ENCODE measurements at regions not wholly inside any gene's neighbourhood (a gene's known extent, or its start where the extent isn't known, plus 50 kb on each side); places are given as distances from the start of the nearest gene placed in this dataset.

DNA sequence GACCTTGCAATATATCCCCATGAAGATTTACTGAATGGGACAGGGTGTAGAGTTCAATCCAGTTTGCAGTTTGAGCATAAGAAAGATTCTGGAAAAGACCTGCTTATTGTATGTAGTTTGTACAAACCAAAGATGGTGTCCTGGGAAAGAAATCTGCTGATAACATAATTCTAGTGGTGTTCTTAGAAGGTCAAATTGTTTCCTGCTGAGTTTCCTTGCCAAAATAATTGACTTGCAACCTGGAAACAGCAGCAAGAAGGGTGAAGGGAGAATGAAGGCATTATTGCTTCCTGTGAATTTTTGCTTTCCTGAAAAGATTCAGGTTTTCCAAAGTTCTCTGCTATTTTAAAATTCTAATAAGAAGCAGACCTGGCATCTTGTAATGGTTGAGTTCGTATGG, 222.9 kb downstream of the KIF20B start:
- Histone ChIP-seq H3K27ac (ENCODE audit: low read depth, low read length) (no peak overlapping the region), H3K36me3 (ENCODE audit: insufficient read depth, low read length) (no peaks in the 10 kb centered on the region), H3K4me1 (ENCODE audit: insufficient read depth, low read length) (no peaks in the 10 kb centered on the region), H4K20me1 (ENCODE audit: insufficient read depth, low read length) (no peaks in the 10 kb centered on the region), H3K4me2 (ENCODE audit: insufficient read depth, low read length) (no peak overlapping the region), H3K27me3 (ENCODE audit: insufficient read depth, low read length) (no peaks in the 10 kb centered on the region), H3K9me3 (ENCODE audit: low read depth, low read length) (no peaks in the 10 kb centered on the region), H3K4me3 (ENCODE audit: insufficient read depth, low read length) (no peak overlapping the region), H2AFZ (ENCODE audit: low read length) (no peak overlapping the region), H3K79me2 (ENCODE audit: insufficient read depth, low read length) (no peaks in the 10 kb centered on the region)
- no peak for TF ChIP-seq CTCF (IDR thresholded peaks at IDR 0.05; ENCODE audit: extremely low read depth, low read depth, low read length)
- no peak for DNase-seq (ENCODE audit: insufficient read length, low spot score, missing footprints)

DNA sequence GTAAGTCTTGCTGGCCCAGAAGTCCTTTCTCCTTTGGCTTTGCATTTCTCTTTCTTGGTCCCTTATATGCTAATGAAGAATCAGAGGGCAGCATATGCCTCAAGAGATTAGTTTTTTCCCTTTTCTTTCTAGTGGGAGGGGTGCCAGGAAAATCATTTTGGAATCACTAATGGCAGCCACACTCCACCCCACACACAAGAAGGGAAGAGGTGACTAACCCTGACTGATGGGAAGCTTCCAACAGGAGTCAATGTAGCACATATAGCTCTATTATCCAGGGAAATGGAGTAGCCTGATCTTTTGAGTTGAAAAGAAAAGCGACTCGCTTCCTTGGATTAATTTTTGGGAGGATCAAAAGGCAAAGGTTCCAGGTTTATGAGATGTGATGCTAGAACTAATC, 225.3 kb downstream of the KIF20B start:
- Histone ChIP-seq H3K36me3 (ENCODE audit: insufficient read depth, low read length) (no peaks in the 10 kb centered on the region), H3K4me2 (ENCODE audit: insufficient read depth, low read length) (no peak overlapping the region), H3K4me1 (ENCODE audit: insufficient read depth, low read length) (no peaks in the 10 kb centered on the region), H2AFZ (ENCODE audit: low read length) (no peak overlapping the region), H3K27ac (ENCODE audit: low read depth, low read length) (no peak overlapping the region), H4K20me1 (ENCODE audit: insufficient read depth, low read length) (no peaks in the 10 kb centered on the region), H3K9me3 (ENCODE audit: low read depth, low read length) (no peaks in the 10 kb centered on the region), H3K4me3 (ENCODE audit: insufficient read depth, low read length) (no peak overlapping the region), H3K27me3 (ENCODE audit: insufficient read depth, low read length) (peaks cover 4% of the 10 kb centered on the region), H3K79me2 (ENCODE audit: insufficient read depth, low read length) (no peaks in the 10 kb centered on the region)
- no peak for DNase-seq (ENCODE audit: insufficient read length, low spot score, missing footprints)
- TF ChIP-seq CTCF (IDR thresholded peaks at IDR 0.05; ENCODE audit: extremely low read depth, low read depth, low read length) = no peak

GRCh38 chr10:89929282-89930026, 228.1 kb downstream of the KIF20B start:
- no peaks in the 10 kb centered on the region for H3K4me1 ChIP-seq (ENCODE audit: insufficient read depth, low read length)
- TF ChIP-seq CTCF (IDR thresholded peaks at IDR 0.05; ENCODE audit: extremely low read depth, low read depth, low read length) = no peak
- peaks cover 4% of the 10 kb centered on the region for H3K27me3 ChIP-seq (ENCODE audit: insufficient read depth, low read length)

DNA sequence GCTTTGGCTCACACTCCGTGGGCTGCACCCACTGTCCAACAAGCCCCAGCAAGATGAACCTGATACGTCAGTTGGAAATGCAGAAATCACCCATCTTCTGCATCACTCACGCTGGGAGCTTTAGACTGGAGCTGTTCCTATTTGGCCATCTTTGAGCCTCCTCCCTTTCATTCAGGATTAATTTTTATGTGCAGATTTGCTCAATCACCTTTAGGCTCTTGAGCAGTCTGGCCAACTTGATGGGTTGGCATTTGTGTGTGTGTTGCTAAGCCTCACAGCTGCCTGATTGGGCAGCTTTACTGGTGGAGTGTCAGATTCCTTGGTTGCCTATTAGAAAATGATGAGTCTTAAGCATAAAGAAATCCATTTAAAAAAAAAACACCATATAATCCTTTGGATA, 236.1 kb downstream of the KIF20B start:
- no peak overlapping the region for H3K4me2 ChIP-seq (ENCODE audit: insufficient read depth, low read length)
- H3K4me3 ChIP-seq (ENCODE audit: insufficient read depth, low read length) = no peak overlapping the region
- no peak for DNase-seq (ENCODE audit: insufficient read length, low spot score, missing footprints)
- H3K9me3 ChIP-seq (ENCODE audit: low read depth, low read length) = no peaks in the 10 kb centered on the region
- no peak overlapping the region for H2AFZ ChIP-seq (ENCODE audit: low read length)
- H3K27me3 ChIP-seq (ENCODE audit: insufficient read depth, low read length) = no peaks in the 10 kb centered on the region
- H3K27ac ChIP-seq (ENCODE audit: low read depth, low read length) = no peak overlapping the region
- H3K36me3 ChIP-seq (ENCODE audit: insufficient read depth, low read length) = no peaks in the 10 kb centered on the region
- H3K4me1 ChIP-seq (ENCODE audit: insufficient read depth, low read length) = no peaks in the 10 kb centered on the region
- H4K20me1 ChIP-seq (ENCODE audit: insufficient read depth, low read length) = no peaks in the 10 kb centered on the region
- H3K79me2 ChIP-seq (ENCODE audit: insufficient read depth, low read length) = no peaks in the 10 kb centered on the region
- TF ChIP-seq CTCF (IDR thresholded peaks at IDR 0.05; ENCODE audit: extremely low read depth, low read depth, low read length) = no peak

More at GRCh38 chr10:89929282-89930026, 228.1 kb downstream of the KIF20B start:
- no peak overlapping the region for H3K4me3 ChIP-seq (ENCODE audit: insufficient read depth, low read length)
- no peaks in the 10 kb centered on the region for H3K9me3 ChIP-seq (ENCODE audit: low read depth, low read length)
- H3K79me2 ChIP-seq (ENCODE audit: insufficient read depth, low read length) = no peaks in the 10 kb centered on the region
- no peak overlapping the region for H3K4me2 ChIP-seq (ENCODE audit: insufficient read depth, low read length)
- no peaks in the 10 kb centered on the region for H3K36me3 ChIP-seq (ENCODE audit: insufficient read depth, low read length)
- no peak overlapping the region for H2AFZ ChIP-seq (ENCODE audit: low read length)
- H3K27ac ChIP-seq (ENCODE audit: low read depth, low read length) = no peak overlapping the region
- DNase-seq (ENCODE audit: insufficient read length, low spot score, missing footprints) = no peak
- H4K20me1 ChIP-seq (ENCODE audit: insufficient read depth, low read length) = no peaks in the 10 kb centered on the region
